ENCODE measurements at regions not wholly inside any gene's neighbourhood (a gene's known extent, or its start where the extent isn't known, plus 50 kb on each side); places are given as distances from the start of the nearest gene placed in this dataset.

DNA sequence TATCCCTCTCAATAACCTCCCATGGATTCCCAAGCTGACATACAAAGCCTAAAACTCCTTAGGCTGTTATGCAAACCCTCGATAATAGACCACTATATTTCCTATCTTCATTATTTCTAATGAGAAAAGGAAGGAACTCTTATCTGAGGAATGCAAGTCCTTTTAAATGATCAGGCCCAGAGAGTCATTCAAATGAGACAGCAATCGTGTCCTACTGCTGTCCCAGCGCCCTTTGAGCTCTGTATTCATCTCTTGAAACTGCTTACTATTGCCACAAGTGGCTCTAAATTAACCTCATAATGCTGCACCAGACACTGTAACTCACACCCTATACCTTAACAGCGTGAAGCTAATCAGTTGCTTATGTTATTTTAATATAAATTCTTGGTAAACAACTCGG lies 182.1 kb upstream of the NAMPT start:
- 70 to 83% methylated on average over 5 of the region's 5 CpGs for WGBS, 2 donors
- Histone ChIP-seq H3K9me3 (no peaks in the 10 kb centered on the region), H3K27me3 (no peaks in the 10 kb centered on the region), H3K27ac (peak overlapping the region in 2 of 4 donors; percentile 38 to 59), H3K4me1 (peaks cover 0 to 17% (median 6%) of the 10 kb centered on the region in 3 donors), H3K36me3 (no peaks in the 10 kb centered on the region), H3K4me3 (no peak overlapping the region)
- no peak for DNase-seq
- intact Hi-C loops (cut with DNase I), result no loop called here
- no peak for TF ChIP-seq POLR2A (IDR thresholded peaks at IDR 0.05)
- TF ChIP-seq, protein P1, sequence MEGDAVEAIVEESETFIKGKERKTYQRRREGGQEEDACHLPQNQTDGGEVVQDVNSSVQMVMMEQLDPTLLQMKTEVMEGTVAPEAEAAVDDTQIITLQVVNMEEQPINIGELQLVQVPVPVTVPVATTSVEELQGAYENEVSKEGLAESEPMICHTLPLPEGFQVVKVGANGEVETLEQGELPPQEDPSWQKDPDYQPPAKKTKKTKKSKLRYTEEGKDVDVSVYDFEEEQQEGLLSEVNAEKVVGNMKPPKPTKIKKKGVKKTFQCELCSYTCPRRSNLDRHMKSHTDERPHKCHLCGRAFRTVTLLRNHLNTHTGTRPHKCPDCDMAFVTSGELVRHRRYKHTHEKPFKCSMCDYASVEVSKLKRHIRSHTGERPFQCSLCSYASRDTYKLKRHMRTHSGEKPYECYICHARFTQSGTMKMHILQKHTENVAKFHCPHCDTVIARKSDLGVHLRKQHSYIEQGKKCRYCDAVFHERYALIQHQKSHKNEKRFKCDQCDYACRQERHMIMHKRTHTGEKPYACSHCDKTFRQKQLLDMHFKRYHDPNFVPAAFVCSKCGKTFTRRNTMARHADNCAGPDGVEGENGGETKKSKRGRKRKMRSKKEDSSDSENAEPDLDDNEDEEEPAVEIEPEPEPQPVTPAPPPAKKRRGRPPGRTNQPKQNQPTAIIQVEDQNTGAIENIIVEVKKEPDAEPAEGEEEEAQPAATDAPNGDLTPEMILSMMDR (IDR thresholded peaks at IDR 0.05), result no peak

DNA sequence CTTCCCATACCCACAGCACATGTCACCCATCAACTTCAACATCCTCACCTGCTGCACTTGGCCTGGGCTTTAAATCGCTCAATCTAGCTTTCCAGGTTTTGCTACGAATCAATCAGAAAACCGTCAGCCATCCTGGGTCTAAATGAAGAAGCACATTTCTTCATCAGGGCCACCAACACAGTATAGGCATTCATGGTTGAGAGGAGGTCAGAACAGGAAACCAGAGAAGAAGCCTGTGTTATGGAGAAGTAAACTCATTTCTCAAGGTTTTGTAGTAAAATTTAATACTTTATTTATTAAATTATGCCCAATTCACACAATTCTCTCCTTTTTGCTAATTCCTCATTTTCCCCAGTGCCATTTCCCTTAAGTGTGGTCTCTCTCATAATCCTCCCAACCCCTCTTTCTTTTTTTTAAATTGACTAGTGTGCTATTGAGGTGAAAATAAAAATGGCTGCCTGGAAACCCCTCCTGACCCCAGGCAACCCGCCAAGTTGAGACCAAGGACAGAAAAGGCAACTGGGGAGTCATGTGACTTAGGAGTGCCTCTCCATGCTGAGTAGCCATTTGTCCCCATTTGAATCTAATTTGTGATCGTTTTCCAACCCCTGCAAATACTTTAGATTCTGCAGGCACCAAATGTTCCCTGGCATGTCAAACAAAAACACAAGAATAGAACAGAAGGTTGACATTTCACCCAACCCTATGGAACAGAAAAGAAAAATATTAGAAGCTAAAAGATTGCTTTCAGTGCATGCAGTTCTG lies 181.1 kb upstream of the NAMPT start:
- intact Hi-C loops (cut with DNase I), result no loop called here
- WGBS, 2 donors, result 67 to 86% methylated on average over 5 of the region's 5 CpGs
- peak overlapping the region in 3 of 4 donors; percentile 34 to 59 (median 38) for H3K27ac ChIP-seq

DNA sequence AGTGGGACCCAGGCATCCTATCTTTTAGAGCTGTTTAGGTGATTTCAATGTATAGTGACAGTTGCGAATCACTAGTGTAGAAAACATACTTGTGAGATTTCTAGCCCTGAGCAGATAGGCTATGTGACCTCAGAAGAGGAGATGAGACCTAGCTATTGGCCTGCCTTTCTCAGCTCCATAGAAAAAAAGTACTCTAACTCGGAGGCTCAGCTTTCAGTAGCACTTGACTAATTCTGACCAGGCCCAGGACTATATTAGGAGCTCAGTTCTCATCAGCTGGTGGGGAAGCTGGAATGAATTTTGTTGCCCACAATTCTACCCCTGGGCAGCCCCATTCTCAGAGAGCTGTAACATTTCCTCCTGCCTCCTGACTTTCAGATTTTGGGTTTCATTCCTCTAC lies 179.9 kb upstream of the NAMPT start:
- TF ChIP-seq, protein P1 (IDR thresholded peaks at IDR 0.05), result no peak
- no peak for TF ChIP-seq POLR2A (IDR thresholded peaks at IDR 0.05)
- H3K4me3 ChIP-seq, result no peak overlapping the region
- no peak for DNase-seq
- intact Hi-C loops (cut with DNase I), result no loop called here
- H3K36me3 ChIP-seq, result no peaks in the 10 kb centered on the region
- no peaks in the 10 kb centered on the region for H3K9me3 ChIP-seq
- no peaks in the 10 kb centered on the region for H3K27me3 ChIP-seq
- peaks cover 0 to 28% (median 6%) of the 10 kb centered on the region in 3 donors for H3K4me1 ChIP-seq
- no peak overlapping the region for H3K27ac ChIP-seq
- 86% methylated on average over 1 to 2 of the region's 2 CpGs for WGBS, 2 donors

More for the DNA sequence above, 181.1 kb upstream of the NAMPT start:
- no peak for DNase-seq
- peaks cover 0 to 24% (median 6%) of the 10 kb centered on the region in 3 donors for H3K4me1 ChIP-seq
- H3K4me3 ChIP-seq, result no peak overlapping the region
- no peaks in the 10 kb centered on the region for H3K36me3 ChIP-seq
- no peaks in the 10 kb centered on the region for H3K27me3 ChIP-seq
- no peaks in the 10 kb centered on the region for H3K9me3 ChIP-seq
- TF ChIP-seq POLR2A (IDR thresholded peaks at IDR 0.05), result no peak
- TF ChIP-seq, protein P1 (IDR thresholded peaks at IDR 0.05), result no peak

DNA sequence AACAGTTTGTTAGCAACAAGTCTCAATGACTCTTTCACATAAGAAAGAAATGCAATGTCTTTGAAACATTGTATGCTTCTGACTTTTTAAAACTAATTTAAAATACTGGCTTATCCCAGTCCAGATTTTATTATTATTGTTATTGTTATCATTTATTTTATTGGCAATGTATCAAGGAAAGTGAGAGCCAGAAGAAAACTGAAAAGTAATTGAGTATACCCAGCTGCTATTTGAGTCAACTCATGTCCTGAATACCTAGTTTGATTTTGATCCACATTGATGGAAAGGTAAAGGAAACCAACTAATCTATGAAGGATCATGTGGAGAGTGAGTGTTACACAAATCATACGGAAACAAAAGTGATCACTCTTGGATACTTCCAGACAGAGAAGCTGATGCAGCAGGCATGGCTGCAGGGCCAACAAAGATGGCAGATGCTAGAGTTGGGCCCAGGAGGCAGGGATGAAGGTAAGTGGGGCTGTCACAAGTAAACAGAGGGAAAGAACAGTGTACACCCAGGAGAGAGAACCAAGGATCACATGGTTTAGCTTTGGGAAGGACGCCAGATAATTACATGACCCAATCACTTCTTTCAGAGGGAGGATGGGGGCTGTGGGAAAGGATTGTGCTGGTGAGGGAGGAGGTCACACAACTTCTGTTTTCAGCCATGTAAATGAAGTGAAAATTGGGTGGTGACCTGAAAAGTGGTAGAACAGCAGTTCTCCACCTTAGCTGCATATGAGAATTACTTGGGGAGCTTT lies 179.2 kb upstream of the NAMPT start:
- Histone ChIP-seq H3K27me3 (no peaks in the 10 kb centered on the region), H3K27ac (no peak overlapping the region), H3K36me3 (no peaks in the 10 kb centered on the region), H3K4me1 (peaks cover 0 to 28% (median 6%) of the 10 kb centered on the region in 3 donors), H3K9me3 (no peaks in the 10 kb centered on the region), H3K4me3 (no peak overlapping the region)
- DNase-seq, result no peak
- WGBS, 2 donors, result 76 to 80% methylated on average over 2 of the region's 2 CpGs
- no peak for TF ChIP-seq POLR2A (IDR thresholded peaks at IDR 0.05)
- TF ChIP-seq, protein P1 (IDR thresholded peaks at IDR 0.05), result no peak
- intact Hi-C loops (cut with DNase I), result loop anchor here (2.0 kb wide), 1 partner anchor 287 kb away; no protein-coding TSS in a partner anchor
